Hindlimb muscle (tissue), 1 donor: ENCODE measurements at regions not wholly inside any gene's neighbourhood (a gene's known extent, or its start where the extent isn't known, plus 50 kb on each side); places are given as distances from the start of the nearest gene placed in this dataset.
A peak's percentile ranks its signal among the peaks of the same experiment; 100 is the strongest.
"Not testable (repeated sequence)": the region's sequence is repeated elsewhere in the genome, so short reads cannot be mapped to it uniquely, and the experiment has no call there.

Experiments
- DNase-seq: peaks from one replicate; pipeline ENCODE4 v3.0.0-alpha.2; 2013

- DNase-seq: no peak
Measured at GRCh38 chr2:190742431-190742830, 93.5 kb downstream of the NAB1 start.

GRCh38 chr2:190744041-190744440, 95.2 kb downstream of the NAB1 start:
- DNase-seq: no peak

DNA sequence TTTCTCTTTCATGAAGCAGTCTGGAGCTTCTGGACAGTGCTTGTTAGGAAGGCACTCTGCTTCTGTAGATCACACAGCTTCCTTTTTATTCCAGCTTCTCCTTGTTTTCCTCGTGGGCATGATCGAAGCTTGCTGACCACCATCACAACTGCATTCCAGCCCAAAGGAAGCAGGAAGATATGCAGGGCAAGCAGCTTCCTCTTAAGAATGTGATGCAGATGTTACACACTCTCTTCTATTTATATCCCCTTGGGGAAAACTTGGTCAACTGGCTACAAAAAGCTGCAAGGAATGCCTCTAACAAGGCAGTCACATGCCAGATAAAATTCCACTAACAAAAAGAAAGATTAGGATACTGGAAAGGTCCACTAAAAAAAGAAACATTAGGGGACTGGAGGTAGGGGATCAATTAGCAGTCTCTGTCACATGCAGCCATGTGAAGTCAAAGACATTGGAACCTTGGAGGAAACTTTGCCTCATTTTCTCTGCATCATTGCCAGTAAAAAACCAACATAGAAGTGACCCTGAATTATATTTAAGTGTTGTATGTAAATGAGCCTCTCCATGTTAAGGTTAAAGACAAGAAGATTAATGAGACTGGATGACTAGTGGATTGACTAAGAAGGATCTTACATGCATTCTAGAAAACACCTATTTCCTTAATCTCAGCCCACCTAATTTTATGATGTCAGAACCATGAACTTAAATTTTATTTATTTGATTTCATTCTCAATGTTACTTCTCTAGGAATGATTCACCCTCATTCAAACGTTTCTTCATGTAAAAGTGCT, 98.3 kb downstream of the NAB1 start:
- no peak for DNase-seq

GRCh38 chr2:190748966-190749365, 100.1 kb downstream of the NAB1 start:
- DNase-seq: no peak

DNA sequence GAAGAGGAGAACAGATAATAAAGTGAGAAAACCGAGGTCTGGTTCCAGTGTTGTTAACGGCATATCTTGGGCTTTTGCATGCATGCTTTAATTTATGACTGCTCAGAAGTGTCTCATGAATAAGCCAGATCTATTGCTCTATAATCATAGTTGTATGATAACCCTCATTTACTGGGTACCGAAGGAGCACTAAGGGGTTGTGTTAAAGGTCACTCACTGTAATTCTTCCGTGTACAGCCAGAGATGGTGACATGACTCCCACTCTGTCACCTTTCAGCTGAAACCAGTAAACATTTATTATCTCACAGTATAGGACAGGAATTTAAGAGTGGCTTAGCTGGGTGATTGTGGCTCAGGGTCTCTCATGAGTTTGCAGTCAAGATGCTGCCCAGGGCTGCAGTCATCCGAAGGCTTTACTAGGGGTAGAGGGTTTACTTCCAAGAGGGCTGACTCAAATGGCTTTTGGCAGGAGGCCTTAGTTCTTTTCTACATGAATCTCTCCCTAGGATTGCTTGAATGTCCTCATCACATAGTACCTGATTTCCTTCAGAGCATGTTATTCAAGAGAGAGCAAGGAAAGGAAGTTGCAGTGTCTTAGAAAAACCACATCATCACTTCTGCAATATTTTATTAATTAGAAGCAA, 107.0 kb downstream of the NAB1 start:
- no peak for DNase-seq

- no peak for DNase-seq
Measured at GRCh38 chr2:190759749-190760213, 110.9 kb downstream of the NAB1 start.

GRCh38 chr2:190760353-190761150, 111.7 kb downstream of the NAB1 start:
- not testable (repeated sequence) for DNase-seq

DNA sequence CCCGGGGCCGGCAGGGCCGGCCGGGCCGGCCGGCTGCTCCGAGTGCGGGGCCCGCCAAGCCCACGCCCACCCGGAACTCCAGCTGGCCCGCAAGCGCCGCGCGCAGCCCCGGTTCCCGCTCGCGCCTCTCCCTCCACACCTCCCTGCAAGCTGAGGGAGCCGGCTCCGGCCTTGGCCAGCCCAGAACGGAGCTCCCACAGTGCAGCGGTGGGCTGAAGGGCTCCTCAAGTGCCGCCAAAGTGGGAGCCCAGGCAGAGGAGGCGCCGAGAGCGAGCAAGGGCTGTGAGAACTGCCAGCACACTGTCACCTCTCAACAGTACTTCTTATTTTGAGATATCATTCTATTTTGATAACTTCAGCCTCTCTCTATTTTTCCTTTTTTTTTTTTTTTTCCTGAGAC, 112.3 kb downstream of the NAB1 start:
- DNase-seq: peak; percentile 4

GRCh38 chr2:190762566-190762965, 113.7 kb downstream of the NAB1 start:
- DNase-seq: no peak

GRCh38 chr2:190763100-190763499, 114.2 kb downstream of the NAB1 start:
- DNase-seq: no peak

- no peak for DNase-seq
Measured at GRCh38 chr2:190763901-190764514, 115.1 kb downstream of the NAB1 start.

DNA sequence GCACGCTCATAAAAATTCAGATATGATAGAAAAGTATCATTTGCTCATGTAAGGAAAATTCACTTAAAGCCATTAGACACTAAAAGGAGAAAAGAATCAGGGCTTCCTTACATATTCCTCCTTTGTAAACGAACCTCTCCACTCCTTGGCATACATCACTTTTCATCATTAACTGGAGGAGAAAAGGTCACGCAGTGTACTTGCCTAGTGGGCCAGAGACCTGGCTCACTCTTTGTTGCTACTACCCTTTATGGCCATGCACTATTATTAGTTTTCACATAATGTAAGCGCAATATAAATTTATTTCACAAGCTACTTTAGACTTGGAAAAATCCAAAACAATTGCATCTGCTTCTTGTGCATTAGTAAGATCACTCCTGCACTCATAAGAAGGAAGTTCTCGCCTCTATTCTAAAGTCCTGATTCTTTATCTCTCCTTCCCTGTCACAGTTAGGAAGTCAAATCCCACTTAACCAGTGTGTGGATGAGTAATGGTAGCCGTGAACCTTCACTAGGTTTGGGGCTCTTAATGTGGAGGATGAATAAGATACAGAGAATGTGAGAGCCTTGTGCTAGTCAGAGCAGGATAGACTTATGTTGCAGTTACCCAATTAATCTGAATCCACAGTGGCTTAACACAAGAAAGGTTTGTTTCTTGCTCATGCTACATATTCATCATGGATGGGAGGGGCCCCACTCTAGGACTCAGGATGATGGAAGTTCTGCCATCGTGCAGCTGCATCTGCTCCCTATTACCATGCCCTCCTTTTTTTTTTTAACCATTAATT, 115.0 kb upstream of the GLS start:
- DNase-seq: no peak

GRCh38 chr2:190766174-190766572, 114.4 kb upstream of the GLS start:
- no peak for DNase-seq

DNA sequence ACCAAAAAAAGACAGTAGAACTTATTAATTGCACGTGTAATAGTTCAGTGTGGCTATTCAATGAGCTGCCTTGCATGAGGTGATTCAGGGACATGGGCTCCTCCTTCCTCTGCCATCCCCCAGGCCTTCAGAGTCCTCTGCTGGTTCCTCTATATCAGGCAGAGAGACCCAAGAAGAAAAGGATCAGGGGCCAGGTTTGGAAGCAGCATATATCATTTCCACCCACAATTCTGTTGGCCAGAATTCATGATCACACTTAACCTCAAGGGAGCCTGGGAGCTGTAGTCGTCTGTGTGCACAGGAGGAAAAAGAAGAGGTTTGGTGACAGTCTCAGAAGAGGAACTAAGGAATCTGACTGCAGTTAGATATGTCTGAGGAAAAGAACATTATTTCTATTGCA, 114.0 kb upstream of the GLS start:
- DNase-seq: no peak

- no peak for DNase-seq
Measured at GRCh38 chr2:190767821-190768220, 112.8 kb upstream of the GLS start.

GRCh38 chr2:190769258-190769657, 111.4 kb upstream of the GLS start:
- no peak for DNase-seq

DNA sequence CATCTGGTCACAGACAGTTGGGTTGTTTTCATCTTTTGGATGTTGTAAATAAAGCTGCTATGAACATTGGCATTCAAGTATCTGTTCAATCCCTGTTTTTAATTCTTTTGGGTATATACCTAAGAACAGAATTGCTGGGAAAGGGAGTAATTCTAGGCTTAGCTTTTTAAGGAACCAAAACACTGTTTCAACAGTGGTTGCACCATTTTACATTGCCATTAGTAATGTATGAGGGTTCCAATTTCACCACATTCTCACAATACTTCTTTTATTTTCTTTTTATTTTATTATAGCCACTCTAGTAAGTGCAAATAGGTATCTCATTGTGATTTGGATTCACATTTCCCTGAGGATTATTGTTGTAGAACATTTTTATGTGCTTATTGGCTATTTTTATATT, 108.9 kb upstream of the GLS start:
- no peak for DNase-seq

DNA sequence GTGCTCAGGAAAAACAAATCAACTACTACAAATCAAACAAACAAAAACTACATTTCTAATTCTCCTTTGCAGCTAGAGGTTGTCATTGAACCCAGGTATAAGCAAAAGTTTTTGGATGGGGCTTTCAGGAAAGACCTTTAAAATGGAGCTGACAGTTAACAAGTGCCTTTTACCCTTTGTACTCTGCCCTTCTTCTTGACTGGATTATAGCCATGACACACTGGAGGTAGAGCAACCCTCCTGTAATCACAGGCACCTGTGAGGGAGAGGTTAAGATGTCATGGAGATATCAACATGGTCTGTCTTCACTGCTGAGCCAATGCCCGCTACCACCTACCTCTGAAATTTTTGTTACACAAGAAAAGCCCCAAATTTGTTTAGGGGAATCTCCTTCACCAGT, 100.0 kb upstream of the GLS start:
- no peak for DNase-seq

GRCh38 chr2:190781604-190782198, 98.9 kb upstream of the GLS start:
- peak; percentile 42 for DNase-seq

DNA sequence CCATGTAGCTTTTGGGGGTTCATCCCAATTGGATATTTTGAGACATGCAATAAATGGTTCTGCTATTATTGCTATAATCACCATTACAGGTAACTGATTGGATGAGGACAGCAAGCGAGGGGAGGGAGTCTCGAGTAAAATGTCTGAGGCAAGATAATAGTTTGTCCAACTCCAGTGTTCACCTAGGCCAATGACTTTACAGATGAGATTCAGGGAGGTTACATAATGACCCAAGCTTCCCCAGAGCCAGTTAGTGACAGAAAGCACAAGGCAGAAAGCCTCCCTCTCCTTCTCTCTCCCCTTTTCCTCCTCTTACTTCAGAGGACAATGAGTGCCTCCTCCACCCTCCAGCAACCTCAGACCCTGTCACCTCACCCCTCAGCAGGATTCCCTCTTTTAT, 98.4 kb upstream of the GLS start:
- DNase-seq: no peak

GRCh38 chr2:190783513-190784263, 96.9 kb upstream of the GLS start:
- no peak for DNase-seq
